ENCODE measurements at regions not wholly inside any gene's neighbourhood (a gene's known extent, or its start where the extent isn't known, plus 50 kb on each side); places are given as distances from the start of the nearest gene placed in this dataset.
A peak's percentile ranks its signal among the peaks of the same experiment; 100 is the strongest.

GRCh38 chr1:95850763-95851162, 616.8 kb downstream of the RWDD3 start:
- DNase-seq (no peak), ATAC-seq (ENCODE audit: low FRiP score) (no peak)
- peaks cover 3% of the 10 kb centered on the region for H3K9me3 ChIP-seq (ENCODE audit: control insufficient read depth, low read length)
- H3K27me3 ChIP-seq (ENCODE audit: control insufficient read depth in 1 of 2, insufficient read depth in 2 of 2, low read length in 1 of 2): no peaks in the 10 kb centered on the region
- intact Hi-C loops (cut with DNase I): no loop called here
- no peak overlapping the region for H3K4me3 ChIP-seq (ENCODE audit: low read length in 2 of 2)
- H3K27ac ChIP-seq (ENCODE audit: low read depth in 1 of 2, low read length in 2 of 2): no peak overlapping the region
- WGBS, 2 donors: 87 to 92% methylated on average over 3 of the region's 3 CpGs
- no peaks in the 10 kb centered on the region for H3K4me1 ChIP-seq (ENCODE audit: control insufficient read depth in 1 of 2, insufficient read depth in 2 of 2, low read length in 2 of 2)
- H3K36me3 ChIP-seq (ENCODE audit: control insufficient read depth in 1 of 2, insufficient read depth in 2 of 2, low read length in 1 of 2): no peaks in the 10 kb centered on the region

GRCh38 chr1:95852483-95853070, 618.6 kb downstream of the RWDD3 start:
- intact Hi-C loops (cut with DNase I): no loop called here
- ATAC-seq (ENCODE audit: low FRiP score) (peak; percentile 13), DNase-seq (no peak)
- Histone ChIP-seq H3K27ac (ENCODE audit: low read depth in 1 of 2, low read length in 2 of 2) (no peak overlapping the region), H3K36me3 (ENCODE audit: control insufficient read depth in 1 of 2, insufficient read depth in 2 of 2, low read length in 1 of 2) (no peaks in the 10 kb centered on the region), H3K4me3 (ENCODE audit: low read length in 2 of 2) (no peak overlapping the region), H3K9me3 (ENCODE audit: control insufficient read depth, low read length) (peaks cover 3% of the 10 kb centered on the region), H3K27me3 (ENCODE audit: control insufficient read depth in 1 of 2, insufficient read depth in 2 of 2, low read length in 1 of 2) (no peaks in the 10 kb centered on the region), H3K4me1 (ENCODE audit: control insufficient read depth in 1 of 2, insufficient read depth in 2 of 2, low read length in 2 of 2) (no peaks in the 10 kb centered on the region)
- WGBS, 2 donors: 85 to 86% methylated on average over 7 of the region's 7 CpGs

GRCh38 chr1:95854457-95854856, 620.4 kb downstream of the RWDD3 start:
- ATAC-seq (ENCODE audit: low FRiP score) (no peak), DNase-seq (no peak)
- Histone ChIP-seq H3K9me3 (ENCODE audit: control insufficient read depth, low read length) (no peaks in the 10 kb centered on the region), H3K27ac (ENCODE audit: low read depth in 1 of 2, low read length in 2 of 2) (no peak overlapping the region), H3K27me3 (ENCODE audit: control insufficient read depth in 1 of 2, insufficient read depth in 2 of 2, low read length in 1 of 2) (no peaks in the 10 kb centered on the region), H3K36me3 (ENCODE audit: control insufficient read depth in 1 of 2, insufficient read depth in 2 of 2, low read length in 1 of 2) (no peaks in the 10 kb centered on the region), H3K4me3 (ENCODE audit: low read length in 2 of 2) (no peak overlapping the region), H3K4me1 (ENCODE audit: control insufficient read depth in 1 of 2, insufficient read depth in 2 of 2, low read length in 2 of 2) (no peaks in the 10 kb centered on the region)
- 61 to 73% methylated on average over 4 of the region's 4 CpGs for WGBS, 2 donors
- intact Hi-C loops (cut with DNase I): no loop called here

GRCh38 chr1:95863086-95863485, 629.1 kb downstream of the RWDD3 start:
- no peaks in the 10 kb centered on the region for H3K27me3 ChIP-seq (ENCODE audit: control insufficient read depth in 1 of 2, insufficient read depth in 2 of 2, low read length in 1 of 2)
- no peaks in the 10 kb centered on the region for H3K4me1 ChIP-seq (ENCODE audit: control insufficient read depth in 1 of 2, insufficient read depth in 2 of 2, low read length in 2 of 2)
- H3K36me3 ChIP-seq (ENCODE audit: control insufficient read depth in 1 of 2, insufficient read depth in 2 of 2, low read length in 1 of 2): no peaks in the 10 kb centered on the region
- 65 to 75% methylated on average over 2 of the region's 2 CpGs for WGBS, 2 donors
- H3K9me3 ChIP-seq (ENCODE audit: control insufficient read depth, low read length): no peaks in the 10 kb centered on the region
- H3K27ac ChIP-seq (ENCODE audit: low read depth in 1 of 2, low read length in 2 of 2): no peak overlapping the region
- DNase-seq (no peak), ATAC-seq (ENCODE audit: low FRiP score) (no peak)
- H3K4me3 ChIP-seq (ENCODE audit: low read length in 2 of 2): no peak overlapping the region
- intact Hi-C loops (cut with DNase I): no loop called here

GRCh38 chr1:95865769-95866168, 631.8 kb downstream of the RWDD3 start:
- Histone ChIP-seq H3K27me3 (ENCODE audit: control insufficient read depth in 1 of 2, insufficient read depth in 2 of 2, low read length in 1 of 2) (no peaks in the 10 kb centered on the region), H3K4me1 (ENCODE audit: control insufficient read depth in 1 of 2, insufficient read depth in 2 of 2, low read length in 2 of 2) (no peaks in the 10 kb centered on the region), H3K27ac (ENCODE audit: low read depth in 1 of 2, low read length in 2 of 2) (no peak overlapping the region), H3K4me3 (ENCODE audit: low read length in 2 of 2) (no peak overlapping the region), H3K36me3 (ENCODE audit: control insufficient read depth in 1 of 2, insufficient read depth in 2 of 2, low read length in 1 of 2) (no peaks in the 10 kb centered on the region), H3K9me3 (ENCODE audit: control insufficient read depth, low read length) (no peaks in the 10 kb centered on the region)
- intact Hi-C loops (cut with DNase I): no loop called here
- ATAC-seq (ENCODE audit: low FRiP score) (no peak), DNase-seq (no peak)

- H3K4me3 ChIP-seq (ENCODE audit: low read length in 2 of 2): no peak overlapping the region
- DNase-seq (no peak), ATAC-seq (ENCODE audit: low FRiP score) (no peak)
- 50 to 63% methylated on average over 5 of the region's 5 CpGs for WGBS, 2 donors
- intact Hi-C loops (cut with DNase I): no loop called here
- H3K9me3 ChIP-seq (ENCODE audit: control insufficient read depth, low read length): no peaks in the 10 kb centered on the region
- no peaks in the 10 kb centered on the region for H3K36me3 ChIP-seq (ENCODE audit: control insufficient read depth in 1 of 2, insufficient read depth in 2 of 2, low read length in 1 of 2)
- H3K4me1 ChIP-seq (ENCODE audit: control insufficient read depth in 1 of 2, insufficient read depth in 2 of 2, low read length in 2 of 2): no peaks in the 10 kb centered on the region
- H3K27me3 ChIP-seq (ENCODE audit: control insufficient read depth in 1 of 2, insufficient read depth in 2 of 2, low read length in 1 of 2): no peaks in the 10 kb centered on the region
- no peak overlapping the region for H3K27ac ChIP-seq (ENCODE audit: low read depth in 1 of 2, low read length in 2 of 2)
These were observed 642.3 kb downstream of the RWDD3 start for GRCh38 chr1:95876276-95876675.

- DNase-seq: no peak
- 72 to 78% methylated on average over 3 of the region's 3 CpGs for WGBS, 2 donors
- Histone ChIP-seq H3K27ac (ENCODE audit: low read depth in 1 of 2, low read length in 2 of 2) (no peak overlapping the region), H3K27me3 (ENCODE audit: control insufficient read depth in 1 of 2, insufficient read depth in 2 of 2, low read length in 1 of 2) (no peaks in the 10 kb centered on the region), H3K4me1 (ENCODE audit: control insufficient read depth in 1 of 2, insufficient read depth in 2 of 2, low read length in 2 of 2) (no peaks in the 10 kb centered on the region), H3K36me3 (ENCODE audit: control insufficient read depth in 1 of 2, insufficient read depth in 2 of 2, low read length in 1 of 2) (no peaks in the 10 kb centered on the region), H3K4me3 (ENCODE audit: low read length in 2 of 2) (no peak overlapping the region), H3K9me3 (ENCODE audit: control insufficient read depth, low read length) (no peaks in the 10 kb centered on the region)
- intact Hi-C loops (cut with DNase I): no loop called here
- no peak for ATAC-seq (ENCODE audit: low FRiP score)
These were observed 645.6 kb downstream of the RWDD3 start for GRCh38 chr1:95879498-95880050.

GRCh38 chr1:95888941-95889390, 655.0 kb downstream of the RWDD3 start:
- no peaks in the 10 kb centered on the region for H3K4me1 ChIP-seq (ENCODE audit: control insufficient read depth in 1 of 2, insufficient read depth in 2 of 2, low read length in 2 of 2)
- ATAC-seq (ENCODE audit: low FRiP score): no peak
- no peak for DNase-seq
- no peaks in the 10 kb centered on the region for H3K36me3 ChIP-seq (ENCODE audit: control insufficient read depth in 1 of 2, insufficient read depth in 2 of 2, low read length in 1 of 2)
- no peaks in the 10 kb centered on the region for H3K9me3 ChIP-seq (ENCODE audit: control insufficient read depth, low read length)
- intact Hi-C loops (cut with DNase I): no loop called here
- WGBS, 2 donors: 5% methylated on average over 5 of the region's 5 CpGs
- H3K27me3 ChIP-seq (ENCODE audit: control insufficient read depth in 1 of 2, insufficient read depth in 2 of 2, low read length in 1 of 2): no peaks in the 10 kb centered on the region
- no peak overlapping the region for H3K27ac ChIP-seq (ENCODE audit: low read depth in 1 of 2, low read length in 2 of 2)
- H3K4me3 ChIP-seq (ENCODE audit: low read length in 2 of 2): peak overlapping the region in 1 of 2 donors; percentile 18

- H3K27ac ChIP-seq (ENCODE audit: low read depth in 1 of 2, low read length in 2 of 2): no peak overlapping the region
- no peaks in the 10 kb centered on the region for H3K27me3 ChIP-seq (ENCODE audit: control insufficient read depth in 1 of 2, insufficient read depth in 2 of 2, low read length in 1 of 2)
- ATAC-seq (ENCODE audit: low FRiP score) (no peak), DNase-seq (no peak)
- H3K4me3 ChIP-seq (ENCODE audit: low read length in 2 of 2): peak overlapping the region in 1 of 2 donors; percentile 18
- H3K36me3 ChIP-seq (ENCODE audit: control insufficient read depth in 1 of 2, insufficient read depth in 2 of 2, low read length in 1 of 2): no peaks in the 10 kb centered on the region
- WGBS, 2 donors: 5 to 8% methylated on average over 3 of the region's 3 CpGs
- intact Hi-C loops (cut with DNase I): no loop called here
- no peaks in the 10 kb centered on the region for H3K4me1 ChIP-seq (ENCODE audit: control insufficient read depth in 1 of 2, insufficient read depth in 2 of 2, low read length in 2 of 2)
- no peaks in the 10 kb centered on the region for H3K9me3 ChIP-seq (ENCODE audit: control insufficient read depth, low read length)
These were observed 655.4 kb downstream of the RWDD3 start for GRCh38 chr1:95889400-95889799.
